HCT116 (cell line): ENCODE measurements at regions not wholly inside any gene's neighbourhood (a gene's known extent, or its start where the extent isn't known, plus 50 kb on each side); places are given as distances from the start of the nearest gene placed in this dataset.

Experiments
- CBX3 ChIP-seq: IDR thresholded peaks from 2 replicates; pipeline ENCODE4 v1.6.1; 2012; ENCODE audit warnings: low read depth
- EZH2 ChIP-seq: fragments of 200-600 bp; sonication (generic); IDR thresholded peaks from 2 replicates; pipeline ENCODE4 v1.6.1; 2017; ENCODE audit warnings: antibody characterized with exemption, mixed run types
- EZH2phosphoT487 ChIP-seq: fragments of 200-600 bp; IDR thresholded peaks from 2 replicates; pipeline ENCODE4 v1.6.1; 2018; ENCODE audit warnings: antibody characterized with exemption, borderline replicate concordance
- ZFX ChIP-seq: fragments of 450-650 bp; IDR thresholded peaks from 2 replicates; pipeline ENCODE4 v1.6.1; 2017
- TF ChIP-seq, protein P1 (sequence below), 3 experiments: fragments of 200-600 bp in 1 of 3; sonication (generic) in 1 of 3; IDR thresholded peaks in 2 of 3; conservative IDR thresholded peaks in 1 of 3; 2 replicates each; pipeline ENCODE4 v1.5.1; 2012 to 2017; ENCODE audit warnings: low read depth in 2 of 3, low read length in 2 of 3, antibody characterized with exemption in 1 of 3, borderline replicate concordance in 1 of 3, control low read depth in 1 of 3, mild to moderate bottlenecking in 1 of 3, mixed read lengths in 1 of 3, mixed run types in 1 of 3, moderate library complexity in 1 of 3; ENCODE audit not compliant: insufficient read depth in 1 of 3

- TF ChIP-seq, protein P1, sequence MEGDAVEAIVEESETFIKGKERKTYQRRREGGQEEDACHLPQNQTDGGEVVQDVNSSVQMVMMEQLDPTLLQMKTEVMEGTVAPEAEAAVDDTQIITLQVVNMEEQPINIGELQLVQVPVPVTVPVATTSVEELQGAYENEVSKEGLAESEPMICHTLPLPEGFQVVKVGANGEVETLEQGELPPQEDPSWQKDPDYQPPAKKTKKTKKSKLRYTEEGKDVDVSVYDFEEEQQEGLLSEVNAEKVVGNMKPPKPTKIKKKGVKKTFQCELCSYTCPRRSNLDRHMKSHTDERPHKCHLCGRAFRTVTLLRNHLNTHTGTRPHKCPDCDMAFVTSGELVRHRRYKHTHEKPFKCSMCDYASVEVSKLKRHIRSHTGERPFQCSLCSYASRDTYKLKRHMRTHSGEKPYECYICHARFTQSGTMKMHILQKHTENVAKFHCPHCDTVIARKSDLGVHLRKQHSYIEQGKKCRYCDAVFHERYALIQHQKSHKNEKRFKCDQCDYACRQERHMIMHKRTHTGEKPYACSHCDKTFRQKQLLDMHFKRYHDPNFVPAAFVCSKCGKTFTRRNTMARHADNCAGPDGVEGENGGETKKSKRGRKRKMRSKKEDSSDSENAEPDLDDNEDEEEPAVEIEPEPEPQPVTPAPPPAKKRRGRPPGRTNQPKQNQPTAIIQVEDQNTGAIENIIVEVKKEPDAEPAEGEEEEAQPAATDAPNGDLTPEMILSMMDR (IDR thresholded peaks at IDR 0.05 in 2 of 3, conservative IDR thresholded peaks at IDR 0.05 in 1 of 3; ENCODE audit: borderline replicate concordance in 1 of 3, insufficient read depth in 1 of 3, low read depth in 2 of 3, low read length in 2 of 3) = no peak
- TF ChIP-seq ZFX (no peak), EZH2 (no peak), CBX3 (no peak), EZH2phosphoT487 (no peak)
These were observed 822.6 kb downstream of the TBC1D32 start for GRCh38 chr6:120511712-120512111.
